A673 (cell line): ENCODE measurements at regions not wholly inside any gene's neighbourhood (a gene's known extent, or its start where the extent isn't known, plus 50 kb on each side); places are given as distances from the start of the nearest gene placed in this dataset.

Source experiments
- BruUV-seq: library from RNA; stranded (reverse); fragments of 400-500 nt; replicated peaks from 2 replicates; lab custom pipeline; 2021; lab: Mats Ljungman, UMichigan
- CTCF ChIA-PET: fragments of 300-600 bp; sonication (Branson Sonifier 250); formaldehyde crosslinking; loops from one replicate; lab custom pipeline; 2022; ENCODE audit warnings: antibody characterized with exemption; lab: Charles Lee
- POLR2A ChIA-PET: fragments of 300-600 bp; sonication (Branson Sonifier 250); formaldehyde crosslinking; loops from one replicate; lab custom pipeline; 2022; ENCODE audit warnings: antibody characterized with exemption; ENCODE audit not compliant: low non-redundant PET; lab: Charles Lee
- DNase-seq: peaks from one replicate; pipeline ENCODE4 v3.0.0-alpha.2; 2015; ENCODE audit warnings: low spot score
- H3K27ac ChIP-seq: fragments of 200-600 bp; sonication (generic); 2 replicates; pipeline ENCODE4 v1.5.1; 2016; ENCODE audit warnings: mixed run types, low read depth, mild to moderate bottlenecking, mixed read lengths, antibody characterized with exemption, low read length; ENCODE audit not compliant: poor library complexity, severe bottlenecking
- H3K27me3 ChIP-seq: fragments of 200-600 bp; sonication (generic); replicated peaks from 2 replicates; pipeline ENCODE4 v1.6.1; 2017; ENCODE audit warnings: mixed run types, low read depth, mild to moderate bottlenecking, mixed read lengths, antibody characterized with exemption, low read length; ENCODE audit not compliant: insufficient read depth, poor library complexity
- H3K36me3 ChIP-seq: fragments of 200-600 bp; sonication (generic); 2 replicates; pipeline ENCODE4 v1.6.1; 2016; ENCODE audit warnings: mixed run types, mild to moderate bottlenecking, mixed read lengths, antibody characterized with exemption, low read length; ENCODE audit not compliant: insufficient read depth, poor library complexity, severe bottlenecking
- H3K4me1 ChIP-seq: fragments of 200-600 bp; sonication (generic); 2 replicates; pipeline ENCODE4 v1.6.1; 2017; ENCODE audit warnings: mixed run types, mild to moderate bottlenecking, mixed read lengths, antibody characterized with exemption, low read length; ENCODE audit not compliant: insufficient read depth, poor library complexity, severe bottlenecking
- H3K4me3 ChIP-seq: fragments of 200-600 bp; sonication (generic); 2 replicates; pipeline ENCODE4 v1.5.1; 2016; ENCODE audit warnings: low read depth, mixed run types, mild to moderate bottlenecking, mixed read lengths, low read length; ENCODE audit not compliant: poor library complexity, severe bottlenecking
- H3K9me3 ChIP-seq: fragments of 200-600 bp; sonication (generic); 2 replicates; pipeline ENCODE4 v1.6.1; 2016; ENCODE audit warnings: mixed run types, low read depth, mild to moderate bottlenecking, mixed read lengths, antibody characterized with exemption, low read length; ENCODE audit not compliant: poor library complexity, severe bottlenecking
- CTCF ChIP-seq: fragments of 300-800, 200-600 bp; sonication (generic); conservative IDR thresholded peaks from 2 replicates; pipeline ENCODE4 v1.5.1; 2017; ENCODE audit warnings: low read depth, mild to moderate bottlenecking, antibody characterized with exemption, low read length, moderate library complexity, mixed read lengths
- EZH2 ChIP-seq: fragments of 200-600 bp; sonication (generic); IDR thresholded peaks from 2 replicates; pipeline ENCODE4 v1.6.1; 2017; ENCODE audit warnings: borderline replicate concordance, low read depth, mild to moderate bottlenecking, mixed read lengths, antibody characterized with exemption, low read length; ENCODE audit not compliant: poor library complexity, severe bottlenecking
- intact Hi-C: fragments of 100-400 bp; cut with micrococcal nuclease; formaldehyde crosslinking; loops from one replicate; pipeline ENCODE4 v1.10.0; 2022; ENCODE audit not compliant: unreplicated experiment

GRCh38 chr5:99243111-99243510 is 314.3 kb upstream of the CHD1 start:
- no peak overlapping the region for H3K4me3 ChIP-seq
- BruUV-seq: no TSS peak
- ChIA-PET CTCF (no interaction called here), POLR2A (no interaction called here)
- no peaks in the 10 kb centered on the region for H3K27me3 ChIP-seq
- DNase-seq: no peak
- TF ChIP-seq EZH2 (no peak), CTCF (no peak)
- H3K9me3 ChIP-seq: no peaks in the 10 kb centered on the region
- H3K27ac ChIP-seq: no peak overlapping the region
- intact Hi-C loops: no loop called here
- H3K4me1 ChIP-seq: no peaks in the 10 kb centered on the region
- H3K36me3 ChIP-seq: no peaks in the 10 kb centered on the region

- POLR2A ChIA-PET: no interaction called here
- no peak for DNase-seq
- intact Hi-C loops: no loop called here
- H3K9me3 ChIP-seq: no peaks in the 10 kb centered on the region
- H3K4me3 ChIP-seq: no peak overlapping the region
- H3K27ac ChIP-seq: no peak overlapping the region
- CTCF ChIA-PET: no interaction called here
- BruUV-seq: no TSS peak
- TF ChIP-seq EZH2 (no peak), CTCF (no peak)
- H3K27me3 ChIP-seq: no peaks in the 10 kb centered on the region
- no peaks in the 10 kb centered on the region for H3K4me1 ChIP-seq
- H3K36me3 ChIP-seq: no peaks in the 10 kb centered on the region
Observed at GRCh38 chr5:99239826-99240360, 311.1 kb upstream of the CHD1 start.

GRCh38 chr5:99191206-99191745 is 262.5 kb upstream of the CHD1 start:
- CTCF ChIA-PET: no interaction called here
- no peaks in the 10 kb centered on the region for H3K27me3 ChIP-seq
- H3K27ac ChIP-seq: no peak overlapping the region
- no peaks in the 10 kb centered on the region for H3K36me3 ChIP-seq
- BruUV-seq: no TSS peak
- intact Hi-C loops: no loop called here
- DNase-seq: no peak
- POLR2A ChIA-PET: no interaction called here
- no peaks in the 10 kb centered on the region for H3K4me1 ChIP-seq
- H3K4me3 ChIP-seq: no peak overlapping the region
- no peak for TF ChIP-seq EZH2
- TF ChIP-seq CTCF: no peak
- no peaks in the 10 kb centered on the region for H3K9me3 ChIP-seq
